ENCODE measurements at regions not wholly inside any gene's neighbourhood (a gene's known extent, or its start where the extent isn't known, plus 50 kb on each side); places are given as distances from the start of the nearest gene placed in this dataset.
A peak's percentile ranks its signal among the peaks of the same experiment; 100 is the strongest.

DNA sequence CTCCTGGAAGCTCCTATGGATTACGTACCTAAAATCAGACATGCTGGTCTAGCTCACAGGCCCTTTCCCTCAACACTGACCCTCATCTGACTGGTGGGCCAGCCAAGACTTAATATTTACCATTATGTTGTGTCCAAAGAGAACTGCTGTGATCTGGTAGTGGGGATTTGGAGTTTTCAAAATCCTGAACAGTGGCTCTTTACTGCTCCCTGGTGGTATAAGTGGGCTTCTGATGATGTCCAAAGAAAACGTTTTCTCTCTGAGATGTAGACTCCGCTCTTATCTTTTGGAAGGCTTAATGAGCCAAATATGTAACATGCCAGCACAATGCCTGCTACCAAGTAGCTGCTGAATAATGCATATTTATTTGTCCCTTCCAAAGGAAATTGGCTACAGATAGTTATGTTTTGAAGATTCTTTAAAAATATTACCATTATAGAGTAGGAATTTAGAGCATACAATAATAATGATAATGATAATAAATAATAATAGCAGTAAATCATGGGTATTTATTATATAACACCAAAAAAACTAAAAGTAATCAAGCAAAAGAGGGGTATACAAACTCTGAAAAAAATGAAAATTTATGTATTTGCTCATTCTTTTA lies 406.6 kb upstream of the TNC start:
- DNase-seq (ENCODE audit: low spot score), result no peak
- ChIA-PET CTCF (interaction anchor here (0.7 to 1.0 kb wide), 2 partner anchors 9 to 12 kb away, joined by 3 read pairs; no protein-coding TSS in a partner anchor), POLR2A (no interaction called here)
- Mint-ChIP-seq H3K4me3 (no peak overlapping the region), H3K27ac (no peak overlapping the region), H3K27me3 (ENCODE audit: low read depth) (no peaks in the 10 kb centered on the region), H3K36me3 (peaks cover 79% of the 10 kb centered on the region), H3K9me3 (peaks cover 5% of the 10 kb centered on the region), H3K4me1 (0 out of 2 replicates have a peak, but pooled peaks cover 3% of the 10 kb centered on the region)
- no peak for TF ChIP-seq TCF7 (CRISPR knock-in tag; IDR thresholded peaks at IDR 0.05; ENCODE audit: low read depth)
- TF ChIP-seq, protein P1, sequence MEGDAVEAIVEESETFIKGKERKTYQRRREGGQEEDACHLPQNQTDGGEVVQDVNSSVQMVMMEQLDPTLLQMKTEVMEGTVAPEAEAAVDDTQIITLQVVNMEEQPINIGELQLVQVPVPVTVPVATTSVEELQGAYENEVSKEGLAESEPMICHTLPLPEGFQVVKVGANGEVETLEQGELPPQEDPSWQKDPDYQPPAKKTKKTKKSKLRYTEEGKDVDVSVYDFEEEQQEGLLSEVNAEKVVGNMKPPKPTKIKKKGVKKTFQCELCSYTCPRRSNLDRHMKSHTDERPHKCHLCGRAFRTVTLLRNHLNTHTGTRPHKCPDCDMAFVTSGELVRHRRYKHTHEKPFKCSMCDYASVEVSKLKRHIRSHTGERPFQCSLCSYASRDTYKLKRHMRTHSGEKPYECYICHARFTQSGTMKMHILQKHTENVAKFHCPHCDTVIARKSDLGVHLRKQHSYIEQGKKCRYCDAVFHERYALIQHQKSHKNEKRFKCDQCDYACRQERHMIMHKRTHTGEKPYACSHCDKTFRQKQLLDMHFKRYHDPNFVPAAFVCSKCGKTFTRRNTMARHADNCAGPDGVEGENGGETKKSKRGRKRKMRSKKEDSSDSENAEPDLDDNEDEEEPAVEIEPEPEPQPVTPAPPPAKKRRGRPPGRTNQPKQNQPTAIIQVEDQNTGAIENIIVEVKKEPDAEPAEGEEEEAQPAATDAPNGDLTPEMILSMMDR (IDR thresholded peaks at IDR 0.05), result peak; percentile 69; the same call in 1 of the 2 replicates
- ATAC-seq, result peak; percentile 83

DNA sequence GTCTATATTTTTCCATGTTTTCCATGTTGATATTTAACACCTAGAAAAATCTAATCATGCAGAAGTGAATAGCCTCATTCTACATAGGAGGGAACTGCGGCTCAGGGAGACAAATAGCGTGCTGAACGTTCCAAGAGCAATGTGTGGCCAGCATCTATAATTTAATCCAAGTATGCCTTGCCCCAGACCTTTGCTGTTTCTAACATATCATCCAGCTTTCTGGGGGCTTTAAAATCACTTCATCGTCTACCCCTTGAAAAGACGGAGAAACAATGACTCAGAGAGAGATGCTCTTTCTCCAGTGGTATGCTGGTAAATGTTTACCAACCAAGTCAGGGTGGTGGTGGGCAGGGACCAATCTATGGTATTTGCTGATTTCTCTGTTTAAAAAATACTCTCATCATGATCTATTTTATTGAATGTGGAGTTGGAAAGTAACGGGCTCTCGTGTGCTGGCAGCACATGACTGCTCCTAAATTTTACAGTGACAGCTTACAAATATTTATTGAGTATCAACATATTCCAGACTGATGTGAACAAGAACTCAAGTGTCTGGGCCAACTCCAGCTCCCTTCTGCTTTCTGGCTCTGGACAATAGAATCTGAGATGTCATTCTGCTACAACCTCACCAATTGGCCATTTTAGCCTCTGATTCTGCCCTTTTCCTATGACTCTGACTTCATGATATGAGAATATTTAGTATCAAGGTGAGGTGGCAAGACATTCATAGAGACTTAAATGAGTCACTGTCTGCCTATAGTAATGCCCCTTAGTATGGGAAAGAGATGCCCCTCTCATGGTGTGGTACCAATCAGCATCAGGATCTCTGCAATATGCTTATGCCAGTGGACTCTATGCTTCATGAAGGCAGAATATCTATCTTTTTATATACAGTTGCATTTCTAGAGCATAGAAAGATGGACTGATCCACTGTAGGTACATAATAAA lies 407.4 kb upstream of the TNC start:
- Mint-ChIP-seq H3K4me3 (no peak overlapping the region), H3K27ac (no peak overlapping the region), H3K36me3 (peaks cover 75% of the 10 kb centered on the region), H3K27me3 (ENCODE audit: low read depth) (no peaks in the 10 kb centered on the region), H3K9me3 (peaks cover 5% of the 10 kb centered on the region), H3K4me1 (0 out of 2 replicates have a peak, but pooled peaks cover 3% of the 10 kb centered on the region)
- TF ChIP-seq, protein P2, sequence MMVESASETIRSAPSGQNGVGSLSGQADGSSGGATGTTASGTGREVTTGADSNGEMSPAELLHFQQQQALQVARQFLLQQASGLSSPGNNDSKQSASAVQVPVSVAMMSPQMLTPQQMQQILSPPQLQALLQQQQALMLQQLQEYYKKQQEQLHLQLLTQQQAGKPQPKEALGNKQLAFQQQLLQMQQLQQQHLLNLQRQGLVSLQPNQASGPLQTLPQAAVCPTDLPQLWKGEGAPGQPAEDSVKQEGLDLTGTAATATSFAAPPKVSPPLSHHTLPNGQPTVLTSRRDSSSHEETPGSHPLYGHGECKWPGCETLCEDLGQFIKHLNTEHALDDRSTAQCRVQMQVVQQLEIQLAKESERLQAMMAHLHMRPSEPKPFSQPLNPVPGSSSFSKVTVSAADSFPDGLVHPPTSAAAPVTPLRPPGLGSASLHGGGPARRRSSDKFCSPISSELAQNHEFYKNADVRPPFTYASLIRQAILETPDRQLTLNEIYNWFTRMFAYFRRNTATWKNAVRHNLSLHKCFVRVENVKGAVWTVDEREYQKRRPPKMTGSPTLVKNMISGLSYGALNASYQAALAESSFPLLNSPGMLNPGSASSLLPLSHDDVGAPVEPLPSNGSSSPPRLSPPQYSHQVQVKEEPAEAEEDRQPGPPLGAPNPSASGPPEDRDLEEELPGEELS (CRISPR knock-in tag; IDR thresholded peaks at IDR 0.05), result no peak
- no peak for TF ChIP-seq NR3C1 (CRISPR knock-in tag; conservative IDR thresholded peaks at IDR 0.05; ENCODE audit: low read depth)
- no peak for TF ChIP-seq SP1 (CRISPR knock-in tag; conservative IDR thresholded peaks at IDR 0.05)
- no peak for TF ChIP-seq CBFB (CRISPR knock-in tag; IDR thresholded peaks at IDR 0.05; ENCODE audit: low read depth)
- TF ChIP-seq ZBTB21 (CRISPR knock-in tag; IDR thresholded peaks at IDR 0.05; ENCODE audit: borderline replicate concordance), result no peak
- TF ChIP-seq, protein P3, sequence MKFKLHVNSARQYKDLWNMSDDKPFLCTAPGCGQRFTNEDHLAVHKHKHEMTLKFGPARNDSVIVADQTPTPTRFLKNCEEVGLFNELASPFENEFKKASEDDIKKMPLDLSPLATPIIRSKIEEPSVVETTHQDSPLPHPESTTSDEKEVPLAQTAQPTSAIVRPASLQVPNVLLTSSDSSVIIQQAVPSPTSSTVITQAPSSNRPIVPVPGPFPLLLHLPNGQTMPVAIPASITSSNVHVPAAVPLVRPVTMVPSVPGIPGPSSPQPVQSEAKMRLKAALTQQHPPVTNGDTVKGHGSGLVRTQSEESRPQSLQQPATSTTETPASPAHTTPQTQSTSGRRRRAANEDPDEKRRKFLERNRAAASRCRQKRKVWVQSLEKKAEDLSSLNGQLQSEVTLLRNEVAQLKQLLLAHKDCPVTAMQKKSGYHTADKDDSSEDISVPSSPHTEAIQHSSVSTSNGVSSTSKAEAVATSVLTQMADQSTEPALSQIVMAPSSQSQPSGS (CRISPR knock-in tag; IDR thresholded peaks at IDR 0.05; ENCODE audit: borderline replicate concordance, low read depth), result no peak
- TF ChIP-seq, protein P4, sequence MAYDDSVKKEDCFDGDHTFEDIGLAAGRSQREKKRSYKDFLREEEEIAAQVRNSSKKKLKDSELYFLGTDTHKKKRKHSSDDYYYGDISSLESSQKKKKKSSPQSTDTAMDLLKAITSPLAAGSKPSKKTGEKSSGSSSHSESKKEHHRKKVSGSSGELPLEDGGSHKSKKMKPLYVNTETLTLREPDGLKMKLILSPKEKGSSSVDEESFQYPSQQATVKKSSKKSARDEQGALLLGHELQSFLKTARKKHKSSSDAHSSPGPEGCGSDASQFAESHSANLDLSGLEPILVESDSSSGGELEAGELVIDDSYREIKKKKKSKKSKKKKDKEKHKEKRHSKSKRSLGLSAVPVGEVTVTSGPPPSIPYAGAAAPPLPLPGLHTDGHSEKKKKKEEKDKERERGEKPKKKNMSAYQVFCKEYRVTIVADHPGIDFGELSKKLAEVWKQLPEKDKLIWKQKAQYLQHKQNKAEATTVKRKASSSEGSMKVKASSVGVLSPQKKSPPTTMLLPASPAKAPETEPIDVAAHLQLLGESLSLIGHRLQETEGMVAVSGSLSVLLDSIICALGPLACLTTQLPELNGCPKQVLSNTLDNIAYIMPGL (CRISPR knock-in tag; IDR thresholded peaks at IDR 0.05), result no peak
- TF ChIP-seq, protein P5, sequence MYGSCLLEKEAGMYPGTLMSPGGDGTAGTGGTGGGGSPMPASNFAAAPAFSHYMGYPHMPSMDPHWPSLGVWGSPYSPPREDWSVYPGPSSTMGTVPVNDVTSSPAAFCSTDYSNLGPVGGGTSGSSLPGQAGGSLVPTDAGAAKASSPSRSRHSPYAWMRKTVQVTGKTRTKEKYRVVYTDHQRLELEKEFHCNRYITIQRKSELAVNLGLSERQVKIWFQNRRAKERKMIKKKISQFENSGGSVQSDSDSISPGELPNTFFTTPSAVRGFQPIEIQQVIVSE (CRISPR knock-in tag; IDR thresholded peaks at IDR 0.05; ENCODE audit: borderline replicate concordance), result no peak
- no peak for TF ChIP-seq FOXP1 (CRISPR knock-in tag; IDR thresholded peaks at IDR 0.05; ENCODE audit: borderline replicate concordance)
- TF ChIP-seq ZNF416 (CRISPR knock-in tag; IDR thresholded peaks at IDR 0.05), result no peak
- TF ChIP-seq JAZF1 (CRISPR knock-in tag; IDR thresholded peaks at IDR 0.05), result no peak
- no peak for TF ChIP-seq TP53 (CRISPR knock-in tag; IDR thresholded peaks at IDR 0.05)
- DNase-seq (ENCODE audit: low spot score) (no peak), ATAC-seq (no peak)
- ChIA-PET CTCF (no interaction called here), POLR2A (no interaction called here)
